Muscle of arm (tissue), 1 donor: ENCODE measurements at regions not wholly inside any gene's neighbourhood (a gene's known extent, or its start where the extent isn't known, plus 50 kb on each side); places are given as distances from the start of the nearest gene placed in this dataset.

Experiments
- DNase-seq: peaks from one replicate; pipeline ENCODE4 v3.0.0-alpha.2; 2013

GRCh38 chr1:56189946-56190805, 389.2 kb downstream of the PLPP3 start:
- no peak for DNase-seq

DNA sequence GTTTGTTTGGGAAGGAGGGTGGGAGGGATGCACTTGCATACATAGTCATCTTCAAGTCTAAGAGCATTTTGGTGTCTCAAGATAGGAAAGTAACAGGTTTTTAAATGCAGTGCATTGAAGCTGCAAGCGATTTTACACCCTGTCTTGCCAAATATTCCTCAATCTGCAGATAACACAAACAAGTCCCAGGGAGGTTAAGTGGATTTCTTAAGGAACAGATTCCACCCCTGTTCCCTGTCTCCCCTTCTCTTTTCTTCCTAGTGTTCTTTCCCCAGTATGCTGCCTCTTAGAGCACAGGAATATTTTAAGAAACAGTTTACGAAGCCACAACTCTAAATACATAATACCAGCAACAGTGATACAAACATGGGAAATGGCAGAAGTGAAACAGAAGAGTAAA, 389.9 kb downstream of the PLPP3 start:
- DNase-seq: no peak

DNA sequence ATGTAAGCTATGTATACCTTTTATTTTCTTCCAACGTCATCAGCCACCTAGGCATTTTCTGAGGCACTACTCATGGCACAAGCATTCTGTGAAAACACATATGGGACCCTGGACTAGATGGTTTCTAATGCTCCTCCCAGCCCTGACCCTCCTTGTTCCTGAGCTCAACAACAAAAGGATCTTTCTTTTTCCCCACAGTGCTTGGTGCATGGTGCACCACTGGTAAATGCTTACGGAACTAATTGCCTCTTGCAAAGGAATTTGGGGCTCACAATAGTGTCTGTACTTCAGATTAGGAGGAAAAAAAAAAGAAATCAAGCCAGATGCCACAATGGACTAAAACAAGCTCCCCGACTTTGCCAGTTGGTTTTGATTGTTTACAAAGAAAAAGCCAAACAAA, 390.5 kb downstream of the PLPP3 start:
- no peak for DNase-seq

- DNase-seq: no peak
These were observed 391.1 kb downstream of the PLPP3 start for GRCh38 chr1:56188221-56188620.

GRCh38 chr1:56187405-56187804, 392.0 kb downstream of the PLPP3 start:
- no peak for DNase-seq

DNA sequence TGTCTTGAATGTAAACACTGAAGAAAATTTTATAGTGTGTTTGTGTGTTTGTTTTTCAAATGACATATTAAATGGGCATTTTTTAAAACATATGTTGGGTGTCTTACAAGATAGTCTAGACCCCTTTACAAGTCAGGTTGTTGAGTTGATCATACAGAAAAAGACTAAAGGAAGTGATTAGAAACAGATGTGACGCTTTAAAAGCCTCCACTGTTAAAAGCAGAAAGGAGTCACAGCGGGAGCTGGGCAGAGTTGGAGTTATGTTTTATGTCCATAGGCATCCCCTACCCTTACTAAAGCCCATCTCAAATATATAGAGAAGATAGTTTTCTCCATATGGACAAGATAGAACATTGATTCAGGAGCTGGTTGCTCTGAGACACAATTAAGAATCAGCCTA, 393.9 kb downstream of the PLPP3 start:
- no peak for DNase-seq

DNA sequence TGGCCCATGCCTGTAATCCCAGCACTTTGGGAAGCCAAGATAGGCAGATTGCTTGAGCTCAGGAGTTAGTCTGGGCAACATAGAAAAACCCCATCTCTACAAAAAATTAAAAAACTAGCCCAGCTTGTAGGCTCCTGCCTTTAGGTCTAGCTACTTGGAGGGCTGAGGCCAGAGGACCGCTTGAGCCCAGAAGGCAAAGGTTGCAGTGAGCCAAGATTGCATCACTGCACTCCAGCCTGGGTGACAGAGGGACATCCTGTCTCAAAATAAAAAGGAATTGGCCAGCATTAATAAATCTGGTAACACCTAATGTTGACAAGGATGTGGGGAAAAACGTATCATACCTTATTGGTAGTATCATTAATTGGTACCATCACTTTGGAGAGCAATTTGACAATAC, 396.2 kb downstream of the PLPP3 start:
- no peak for DNase-seq

DNA sequence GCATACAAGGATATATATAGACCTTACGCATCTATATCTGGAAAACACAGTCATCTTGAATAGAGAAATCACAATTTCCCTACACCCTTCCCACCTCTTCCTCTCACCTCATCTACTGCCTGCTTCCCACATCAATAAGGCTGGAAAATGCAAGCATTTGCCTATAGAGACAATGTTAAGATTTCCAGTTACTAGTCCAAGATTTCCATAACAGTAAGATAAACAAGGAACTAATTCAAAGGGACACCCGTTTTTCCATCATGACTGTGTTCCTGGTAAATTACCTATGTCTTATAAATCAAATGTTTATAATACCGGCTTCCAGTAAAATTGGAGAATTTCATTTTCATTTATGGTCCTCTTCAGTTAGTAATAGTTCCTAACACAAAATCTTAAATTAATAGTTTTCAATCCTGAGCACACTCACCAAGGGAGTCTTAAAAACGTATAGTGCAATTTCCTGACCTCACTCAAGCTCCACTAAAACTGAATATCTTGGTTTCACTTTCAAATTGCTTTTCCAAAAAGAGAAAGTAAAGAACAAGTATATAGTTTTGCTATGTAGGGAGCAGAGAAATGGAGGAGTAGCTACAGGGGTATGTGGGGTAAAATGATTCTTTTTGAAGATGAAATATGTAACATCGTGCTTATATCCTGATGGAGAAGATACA, 398.7 kb downstream of the PLPP3 start:
- peak; percentile 57 for DNase-seq

DNA sequence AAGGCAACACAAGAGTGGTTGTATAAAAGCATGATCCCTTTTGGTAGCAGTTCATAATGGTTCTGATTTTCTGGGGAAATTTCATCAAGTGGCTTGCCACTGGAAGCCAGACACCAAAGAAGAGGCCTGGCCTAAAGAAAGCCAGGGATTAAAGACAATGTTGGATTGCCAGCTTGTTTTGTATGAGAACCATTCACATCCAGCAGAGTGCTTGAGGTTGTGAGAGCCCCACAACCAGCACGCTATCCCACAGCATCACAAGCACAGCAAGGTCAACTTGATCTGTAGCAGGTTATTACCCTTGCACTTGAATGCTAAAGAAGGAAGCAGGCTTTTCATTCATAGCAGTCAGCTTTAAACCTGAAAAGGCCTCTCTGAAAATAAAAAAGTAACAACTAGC, 399.8 kb downstream of the PLPP3 start:
- DNase-seq: no peak

DNA sequence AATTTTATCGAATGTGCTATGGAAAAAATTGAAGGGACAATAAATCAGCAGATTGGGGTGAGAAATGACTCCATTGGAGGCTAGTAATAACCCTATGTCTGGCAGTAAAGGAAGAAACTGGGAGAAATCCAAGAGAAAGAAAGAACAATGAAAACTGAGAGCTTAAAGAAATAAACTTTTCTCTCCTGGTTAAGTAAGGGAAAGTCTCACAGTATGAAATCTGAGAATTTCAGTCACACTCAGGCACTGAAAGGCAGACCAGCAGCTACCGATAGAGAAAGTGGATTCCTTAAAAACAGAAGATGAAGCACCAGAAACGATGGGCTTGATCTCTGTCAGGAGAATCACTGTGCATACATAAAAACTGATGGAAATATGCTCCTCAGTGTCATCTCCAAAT, 404.2 kb downstream of the PLPP3 start:
- no peak for DNase-seq

DNA sequence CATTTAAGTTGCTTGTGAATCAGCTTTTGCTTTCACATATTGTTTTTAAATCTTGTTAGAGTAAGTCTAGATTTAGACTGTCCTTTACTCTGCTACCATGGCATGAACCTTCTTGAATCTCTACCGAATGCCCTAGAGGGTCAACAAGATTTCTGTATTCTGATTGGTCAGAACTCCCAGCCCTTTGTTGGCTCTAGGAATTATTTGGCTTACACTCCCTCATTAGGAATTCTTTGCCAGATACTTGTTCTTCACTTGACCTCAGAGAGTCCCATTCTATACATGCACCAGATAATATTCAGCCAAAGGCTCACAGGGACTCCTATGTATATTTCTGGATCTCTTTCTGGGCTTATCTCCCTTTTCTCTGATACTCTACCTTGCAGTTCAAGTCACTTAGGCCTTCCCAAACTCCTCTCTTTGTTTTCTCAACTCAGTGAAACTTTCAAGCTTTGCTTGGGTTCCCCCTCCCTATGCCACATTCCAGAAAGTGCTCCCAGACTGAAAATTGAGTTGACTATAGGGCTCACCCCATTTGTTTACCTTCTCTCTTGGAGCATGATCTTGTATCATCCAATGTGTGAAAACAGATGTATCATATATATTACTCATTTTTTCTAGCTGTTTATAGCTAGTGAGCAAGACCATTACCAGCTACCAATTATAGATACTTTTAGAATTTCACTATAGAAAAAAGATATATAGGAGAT, 405.0 kb downstream of the PLPP3 start:
- no peak for DNase-seq

DNA sequence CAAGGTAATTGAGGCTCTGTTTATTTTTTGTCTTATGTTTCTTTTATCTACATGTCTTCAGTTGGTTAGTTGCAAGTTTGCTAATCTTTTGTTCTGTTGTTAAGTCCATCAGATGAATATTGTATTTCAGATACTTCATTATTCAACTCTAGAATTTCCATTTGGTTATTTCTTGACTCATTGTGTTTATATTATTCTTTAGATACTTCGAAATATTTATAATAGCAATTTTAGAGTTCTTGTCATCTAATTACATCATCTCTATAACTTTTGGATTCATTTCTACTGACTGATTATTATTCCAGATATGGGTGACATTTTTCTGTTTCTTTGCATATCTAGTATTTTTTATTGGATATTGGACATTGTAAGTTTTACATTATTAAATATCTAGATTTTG, 405.6 kb downstream of the PLPP3 start:
- no peak for DNase-seq

DNA sequence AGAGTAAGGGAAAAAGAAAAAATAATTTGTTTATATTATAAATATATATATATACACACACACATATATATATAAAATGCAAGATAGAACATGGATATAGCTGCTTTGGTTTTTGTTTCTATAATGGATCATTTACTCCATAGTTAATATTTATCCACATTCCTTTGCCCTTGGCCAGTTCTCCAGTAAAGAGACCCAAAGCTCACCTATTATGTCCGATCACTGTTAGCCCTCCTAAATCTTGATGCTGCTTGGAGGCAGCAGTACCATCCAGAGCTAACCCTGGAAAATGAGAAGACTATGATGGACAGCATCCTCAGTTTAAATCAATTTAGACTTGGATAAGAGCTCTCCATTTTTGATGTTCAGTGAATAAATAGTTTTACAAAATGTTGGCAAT, 407.7 kb downstream of the PLPP3 start:
- no peak for DNase-seq

- DNase-seq: no peak
These were observed 408.5 kb downstream of the PLPP3 start for GRCh38 chr1:56170784-56171320.

DNA sequence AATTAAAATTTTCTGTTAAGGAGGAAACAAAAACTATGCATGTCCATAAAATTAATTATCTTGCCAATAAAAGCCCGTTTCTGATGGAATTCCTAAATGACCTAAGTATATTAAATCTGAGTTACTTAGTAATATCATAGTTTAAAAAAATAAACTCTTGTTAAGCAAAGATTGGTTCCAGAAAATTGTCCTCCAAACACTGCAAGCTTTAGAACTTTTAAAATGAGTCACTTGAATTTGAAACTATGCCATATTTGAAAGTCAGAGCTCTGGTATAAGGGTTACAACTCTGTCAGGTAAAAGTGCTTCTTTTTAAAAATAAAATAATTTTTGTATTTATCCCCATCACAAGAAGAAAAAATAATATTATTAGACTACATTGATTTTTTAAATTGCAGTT, 409.5 kb downstream of the PLPP3 start:
- no peak for DNase-seq

DNA sequence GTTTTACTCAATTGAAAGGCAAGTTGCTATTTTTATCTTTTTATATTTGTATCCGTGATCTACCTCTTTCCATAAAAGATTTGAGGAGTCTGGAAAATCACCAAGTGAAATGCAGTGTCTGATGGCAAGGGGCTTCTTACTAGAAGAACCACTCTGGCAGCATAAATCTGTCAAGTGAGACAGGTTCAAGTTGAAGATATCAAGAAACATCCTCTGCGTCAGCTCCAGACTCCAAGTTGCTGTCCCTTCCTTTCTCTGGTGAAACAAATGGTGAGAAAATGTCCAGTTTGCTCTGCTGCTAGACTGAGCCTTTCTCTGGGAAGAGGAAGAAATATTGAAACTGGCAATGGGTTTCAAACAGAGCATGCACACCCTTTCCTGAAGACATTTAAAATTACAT, 411.2 kb downstream of the PLPP3 start:
- no peak for DNase-seq

DNA sequence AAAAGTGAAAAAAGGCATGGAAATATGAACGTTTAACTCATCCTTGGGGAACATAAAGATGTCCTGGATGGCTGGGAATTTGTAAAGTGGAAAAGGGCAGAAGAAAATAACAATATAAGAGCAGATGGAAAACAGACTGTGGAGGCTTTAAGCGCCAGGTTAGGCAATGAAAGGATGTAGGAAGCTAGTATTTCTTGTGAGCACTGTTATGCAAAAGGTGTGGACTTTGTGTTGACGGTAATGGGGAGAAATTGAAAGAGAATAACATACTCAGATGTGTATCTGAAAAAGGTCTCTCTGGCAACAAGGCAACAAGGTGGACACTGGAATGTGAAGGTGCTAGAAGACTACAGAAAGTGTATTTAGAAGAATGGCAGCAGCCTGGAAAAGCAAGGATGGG, 411.8 kb downstream of the PLPP3 start:
- no peak for DNase-seq

DNA sequence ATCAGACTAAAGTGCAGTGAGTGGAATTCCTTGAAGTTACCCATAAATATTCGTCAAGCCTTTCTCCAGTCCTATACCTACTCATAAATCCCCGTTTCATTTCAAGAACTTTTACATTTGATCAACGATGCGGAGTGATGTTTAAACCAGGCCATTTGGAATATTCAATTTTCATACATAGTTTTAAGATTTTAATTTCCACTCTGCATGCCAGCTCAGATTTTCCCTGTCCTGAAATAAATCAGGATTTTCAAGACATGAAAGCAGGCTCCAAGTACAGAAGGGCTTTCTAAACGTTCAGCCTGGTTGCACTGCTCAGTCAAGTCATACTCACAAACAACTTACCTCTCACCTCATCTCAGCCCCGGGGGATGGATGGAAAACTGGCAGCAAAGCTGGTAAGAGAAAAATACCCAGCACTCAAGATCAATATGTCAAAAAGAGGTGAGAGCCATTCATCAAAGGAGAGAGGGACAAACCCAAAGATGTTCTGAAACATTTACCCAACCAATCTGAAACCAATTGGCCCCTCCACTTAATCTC, 418.5 kb downstream of the PLPP3 start:
- DNase-seq: no peak

DNA sequence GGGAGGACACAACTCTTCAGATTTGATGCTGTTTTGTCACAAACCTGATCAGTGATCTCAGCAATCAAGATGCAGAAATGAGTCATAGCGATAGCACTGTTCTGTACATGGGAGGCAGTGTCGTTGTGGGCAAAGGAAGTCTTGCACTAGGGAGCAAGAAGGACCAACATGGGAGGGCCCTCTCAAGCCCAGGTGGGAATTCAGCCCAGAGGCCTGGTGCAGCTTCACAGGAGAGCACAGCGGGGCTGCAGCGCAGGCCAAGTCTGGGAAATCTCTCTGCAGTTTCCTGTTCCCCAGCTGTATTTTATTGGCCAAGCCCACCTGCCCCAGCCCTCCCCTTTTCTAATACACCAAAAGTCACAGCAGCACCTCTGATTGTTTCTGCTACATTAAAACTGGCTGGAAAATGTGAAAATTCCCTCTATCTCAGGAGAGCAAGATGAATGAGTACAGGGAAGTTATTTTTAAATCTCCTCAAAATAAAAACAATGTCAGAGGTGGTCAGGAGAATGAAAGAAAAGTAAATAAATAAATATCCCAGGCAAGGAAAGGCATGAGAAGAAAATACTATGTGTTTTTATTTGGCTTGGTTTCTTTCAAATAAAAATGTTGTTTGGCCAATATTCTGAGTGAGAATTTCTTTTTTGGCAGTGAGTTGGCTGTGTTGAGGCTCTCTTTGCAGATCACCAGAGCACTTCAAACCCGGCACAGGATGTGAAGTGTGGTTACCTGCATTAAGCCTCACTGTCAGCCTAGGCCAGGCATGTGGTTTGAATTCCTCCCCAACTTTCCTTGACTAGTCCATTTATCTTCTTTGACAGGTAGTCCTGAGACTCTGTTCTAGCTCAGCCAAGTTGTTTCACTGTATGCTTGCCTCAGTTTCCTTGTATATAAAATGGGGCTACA, 422.1 kb downstream of the PLPP3 start:
- DNase-seq: no peak

DNA sequence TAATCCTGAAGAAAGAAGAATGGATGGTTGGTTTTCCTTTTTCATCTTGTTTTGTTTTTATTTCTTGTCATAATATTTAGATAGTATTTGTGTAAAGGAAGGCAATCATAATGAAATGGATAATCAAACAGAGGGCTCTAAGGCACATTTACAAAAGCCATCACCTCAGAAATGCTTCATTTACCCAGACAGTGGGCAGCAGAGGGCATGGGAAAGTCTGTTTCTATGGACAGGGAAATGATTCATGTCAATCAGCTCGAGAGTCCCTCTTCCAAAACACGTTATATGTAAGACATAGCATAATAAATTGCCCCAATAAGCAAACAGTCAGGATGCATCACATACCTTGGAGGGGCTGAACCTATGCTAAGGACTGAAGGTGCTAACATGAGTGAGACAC, 426.1 kb downstream of the PLPP3 start:
- no peak for DNase-seq

GRCh38 chr1:56152635-56153034, 426.7 kb downstream of the PLPP3 start:
- DNase-seq: no peak
